Activated T-cell treated with anti-CD3 and anti-CD28 coated beads, Interleukin-2, amount 50 U/mL, for 72 hours (primary cell): ENCODE measurements at regions not wholly inside any gene's neighbourhood (a gene's known extent, or its start where the extent isn't known, plus 50 kb on each side); places are given as distances from the start of the nearest gene placed in this dataset.

Experiments used
- ATAC-seq, 2 donors: fragments of 150-1000 bp; cut with Tn5 transposase; replicated peaks in 1 of 2; 2 replicates each; pipeline ENCODE4 v1.10.0; 2021; ENCODE audit warnings: moderate library complexity in 2 of 2, mild to moderate bottlenecking in 1 of 2
- DNase-seq, 2 donors: peaks; one replicate each; pipeline ENCODE4 v3.0.0; 2021 to 2022; ENCODE audit warnings: mixed read lengths in 1 of 2
- H3K27ac Mint-ChIP-seq: one replicate; pipeline ENCODE4 v1.8.0; 2022; ENCODE audit warnings: mild to moderate bottlenecking, moderate library complexity, mixed read lengths
- H3K27me3 Mint-ChIP-seq: one replicate; pipeline ENCODE4 v1.8.0; 2022; ENCODE audit warnings: low read depth, mixed read lengths
- H3K36me3 Mint-ChIP-seq, 2 donors: one replicate each; pipeline ENCODE4 v1.8.0; 2022; ENCODE audit warnings: mixed read lengths in 2 of 2, mild to moderate bottlenecking in 1 of 2; ENCODE audit not compliant: insufficient read depth in 2 of 2
- H3K4me1 Mint-ChIP-seq: one replicate; pipeline ENCODE4 v1.8.0; 2022; ENCODE audit warnings: low read depth, mixed read lengths
- H3K4me3 Mint-ChIP-seq, 2 donors: one replicate each; pipeline ENCODE4 v1.8.0; 2022; ENCODE audit warnings: mild to moderate bottlenecking in 2 of 2, mixed read lengths in 2 of 2, moderate library complexity in 2 of 2
- H3K9me3 Mint-ChIP-seq, 2 donors: one replicate each; pipeline ENCODE4 v1.8.0; 2022; ENCODE audit warnings: mixed read lengths in 2 of 2

DNA sequence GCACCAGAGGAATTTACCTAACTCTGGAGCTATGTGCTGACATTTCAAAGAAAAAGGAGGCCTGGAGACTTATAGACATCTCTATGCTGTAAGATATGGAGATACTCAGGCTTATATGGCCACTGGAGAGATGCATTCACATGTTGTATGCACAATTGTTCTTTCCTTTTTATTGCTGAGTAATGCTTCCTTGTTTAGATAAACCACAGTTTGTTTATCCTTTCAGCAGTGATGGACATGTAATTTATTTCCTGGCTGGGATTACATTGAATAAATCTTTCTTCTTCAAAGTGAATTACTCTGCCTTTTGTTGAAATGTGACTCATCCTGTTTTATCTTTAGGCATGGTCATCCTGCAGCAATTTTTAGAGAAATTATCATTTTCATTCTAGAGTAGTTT, 716.7 kb upstream of the GCFC2 start:
- no peaks in the 10 kb centered on the region for H3K4me1 Mint-ChIP-seq
- H3K27ac Mint-ChIP-seq, result no peak overlapping the region
- no peaks in the 10 kb centered on the region for H3K36me3 Mint-ChIP-seq
- no peak overlapping the region for H3K4me3 Mint-ChIP-seq
- no peaks in the 10 kb centered on the region for H3K27me3 Mint-ChIP-seq
- peaks cover 2 to 4% of the 10 kb centered on the region in 2 donors for H3K9me3 Mint-ChIP-seq
- no peak for ATAC-seq
- no peak for DNase-seq

DNA sequence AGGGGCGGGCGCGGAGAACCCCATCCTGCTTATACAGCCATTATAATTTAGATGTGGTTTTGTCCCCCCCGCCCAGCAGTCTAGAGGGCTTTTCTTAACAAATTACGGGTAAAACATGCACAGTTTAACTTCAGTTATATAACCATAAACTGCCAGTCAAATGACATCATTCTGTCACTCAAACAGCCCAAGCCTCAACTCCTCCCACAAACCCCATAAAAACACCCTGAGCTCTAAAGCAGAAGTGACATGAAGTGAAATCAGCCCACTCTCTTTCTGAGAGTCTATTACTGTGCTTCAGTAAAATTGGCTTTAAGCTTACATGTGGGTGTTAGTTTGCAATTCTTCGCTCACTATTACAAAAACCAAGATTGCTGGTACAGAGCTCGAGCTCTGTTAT, 705.1 kb upstream of the GCFC2 start:
- no peak overlapping the region for H3K4me3 Mint-ChIP-seq
- H3K27me3 Mint-ChIP-seq, result no peaks in the 10 kb centered on the region
- no peak overlapping the region for H3K27ac Mint-ChIP-seq
- H3K4me1 Mint-ChIP-seq, result no peaks in the 10 kb centered on the region
- no peaks in the 10 kb centered on the region for H3K36me3 Mint-ChIP-seq
- peaks cover 8 to 10% of the 10 kb centered on the region in 2 donors for H3K9me3 Mint-ChIP-seq
- no peak for DNase-seq
- ATAC-seq, result no peak

DNA sequence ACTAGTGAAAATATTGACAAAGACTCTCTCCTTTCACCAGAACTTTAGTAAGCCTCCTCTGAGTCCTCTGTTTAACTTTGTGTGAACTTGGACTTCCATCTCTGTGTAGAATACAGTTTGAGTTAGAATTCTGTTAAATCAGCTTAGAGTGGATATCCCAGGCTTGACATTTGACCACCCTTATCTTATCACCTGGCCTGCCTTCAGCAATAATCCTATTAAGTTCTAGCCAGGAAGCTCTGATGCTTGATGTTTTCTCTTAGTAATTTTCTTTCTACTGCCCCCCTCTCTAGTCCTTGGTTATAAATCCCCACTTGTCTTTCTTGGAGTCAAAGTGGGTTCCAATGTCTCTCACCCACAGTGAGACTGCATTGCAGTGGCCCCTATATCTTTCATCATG, 702.7 kb upstream of the GCFC2 start:
- no peak overlapping the region for H3K27ac Mint-ChIP-seq
- H3K4me3 Mint-ChIP-seq, result no peak overlapping the region
- ATAC-seq (no peak), DNase-seq (no peak)
- H3K27me3 Mint-ChIP-seq, result no peaks in the 10 kb centered on the region
- H3K4me1 Mint-ChIP-seq, result no peaks in the 10 kb centered on the region
- peaks cover 8 to 11% of the 10 kb centered on the region in 2 donors for H3K9me3 Mint-ChIP-seq
- no peaks in the 10 kb centered on the region for H3K36me3 Mint-ChIP-seq

DNA sequence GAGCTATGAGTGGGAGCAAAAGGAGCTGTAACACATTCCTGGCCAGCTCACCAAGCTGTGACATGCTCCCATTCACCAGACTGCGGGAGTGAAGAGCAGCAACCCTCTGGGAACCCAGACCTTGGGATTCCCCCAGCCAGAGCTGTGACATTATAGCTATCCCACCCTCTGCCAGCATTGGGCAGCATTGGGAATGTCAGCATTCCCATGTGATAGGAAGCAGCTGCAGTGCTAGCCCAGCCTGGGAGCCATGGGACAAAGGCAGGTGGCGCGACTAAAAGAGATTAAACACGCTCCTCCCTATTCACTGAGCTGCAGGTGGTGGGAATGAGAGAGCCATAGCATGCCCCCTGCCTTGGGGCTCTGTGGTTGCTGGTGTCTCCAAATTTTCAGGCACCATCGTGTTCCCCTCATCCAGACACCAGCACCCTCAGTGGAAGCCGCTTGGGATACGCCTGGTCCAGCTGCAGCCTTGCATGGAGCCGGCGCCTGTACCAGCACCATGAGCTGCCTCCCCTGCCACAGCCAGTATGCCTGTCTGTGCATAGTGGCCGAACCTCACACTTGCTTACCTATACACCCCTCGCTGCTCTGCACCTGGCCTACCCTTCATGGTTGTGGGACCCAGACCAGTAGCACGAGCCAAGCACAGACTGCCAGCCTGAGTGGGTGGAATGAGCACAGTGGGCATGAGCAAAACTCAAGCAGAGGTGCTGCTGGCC, 695.6 kb upstream of the GCFC2 start:
- DNase-seq (no peak), ATAC-seq (no peak)
- Mint-ChIP-seq H3K36me3 (peaks cover 0 to 2% of the 10 kb centered on the region in 2 donors), H3K27me3 (no peaks in the 10 kb centered on the region), H3K4me1 (no peaks in the 10 kb centered on the region), H3K27ac (no peak overlapping the region), H3K9me3 (peaks cover 6 to 11% of the 10 kb centered on the region in 2 donors), H3K4me3 (no peak overlapping the region)

DNA sequence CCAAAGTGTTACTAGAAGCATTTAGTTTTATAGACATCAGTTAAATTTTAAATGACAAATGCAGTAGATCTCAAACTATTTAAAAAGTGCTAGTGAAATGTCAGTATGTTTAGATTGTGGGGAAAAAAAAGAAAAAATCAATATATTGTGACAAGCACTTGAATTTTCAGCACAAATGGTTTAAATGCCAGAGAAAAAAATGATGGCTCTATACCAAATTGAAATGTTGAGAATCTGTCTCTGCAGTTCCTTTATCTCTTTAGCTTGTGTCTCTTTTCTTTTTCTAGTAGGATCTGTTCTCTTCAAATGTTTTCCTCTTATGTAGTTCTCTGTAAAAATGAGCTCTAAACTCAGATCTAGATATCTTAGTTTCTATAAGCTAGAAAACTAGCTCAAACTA, 682.6 kb upstream of the GCFC2 start:
- no peaks in the 10 kb centered on the region for H3K36me3 Mint-ChIP-seq
- H3K9me3 Mint-ChIP-seq, result peaks cover 0 to 3% of the 10 kb centered on the region in 2 donors
- DNase-seq (no peak), ATAC-seq (no peak)
- H3K4me1 Mint-ChIP-seq, result no peaks in the 10 kb centered on the region
- H3K27ac Mint-ChIP-seq, result no peak overlapping the region
- no peak overlapping the region for H3K4me3 Mint-ChIP-seq
- no peaks in the 10 kb centered on the region for H3K27me3 Mint-ChIP-seq

DNA sequence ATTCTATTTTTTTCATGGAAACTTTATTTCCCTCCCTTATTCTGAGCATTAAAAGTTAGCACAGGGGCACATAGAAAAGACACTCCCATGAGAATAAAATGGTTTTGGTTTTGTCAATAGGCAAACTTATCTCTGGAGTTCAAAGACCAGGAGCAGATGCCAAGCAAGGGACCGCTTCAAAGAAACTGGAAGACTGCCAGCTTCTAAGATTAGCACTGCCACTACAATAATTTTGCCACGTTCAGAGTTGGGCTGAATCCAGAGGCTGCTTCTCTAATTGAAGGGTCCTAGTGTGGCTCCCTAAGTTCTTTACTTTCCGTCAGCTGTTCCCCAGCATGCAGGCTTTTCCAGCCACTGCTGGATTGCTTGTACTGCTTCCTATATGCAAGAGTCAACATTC, 681.0 kb upstream of the GCFC2 start:
- Mint-ChIP-seq H3K4me1 (no peaks in the 10 kb centered on the region), H3K9me3 (peaks cover 0 to 1% of the 10 kb centered on the region in 2 donors), H3K27ac (no peak overlapping the region), H3K36me3 (no peaks in the 10 kb centered on the region), H3K4me3 (no peak overlapping the region), H3K27me3 (no peaks in the 10 kb centered on the region)
- ATAC-seq (no peak), DNase-seq (no peak)

DNA sequence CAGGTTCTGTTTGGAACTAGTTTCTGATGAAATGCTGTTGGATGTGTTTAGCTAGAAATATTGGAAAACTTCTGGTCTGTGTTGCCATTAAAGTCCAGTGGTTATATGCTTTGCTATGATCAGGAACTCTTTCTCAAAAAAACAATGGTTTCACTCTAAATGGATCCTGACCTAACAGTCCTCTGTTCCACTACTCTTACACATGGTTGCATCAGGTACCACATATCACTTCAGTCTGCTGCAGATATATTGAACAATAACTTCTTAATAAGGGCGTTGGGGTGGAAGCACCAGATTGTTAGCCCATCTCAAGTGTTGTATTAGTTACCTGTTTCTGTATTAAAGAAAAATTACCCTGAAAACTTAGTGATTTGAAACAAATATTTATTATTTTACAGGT, 676.6 kb upstream of the GCFC2 start:
- H3K4me1 Mint-ChIP-seq, result no peaks in the 10 kb centered on the region
- H3K27ac Mint-ChIP-seq, result no peak overlapping the region
- H3K36me3 Mint-ChIP-seq, result no peaks in the 10 kb centered on the region
- no peak for DNase-seq
- H3K4me3 Mint-ChIP-seq, result no peak overlapping the region
- H3K27me3 Mint-ChIP-seq, result no peaks in the 10 kb centered on the region
- peaks cover 1 to 3% of the 10 kb centered on the region in 2 donors for H3K9me3 Mint-ChIP-seq
- no peak for ATAC-seq

DNA sequence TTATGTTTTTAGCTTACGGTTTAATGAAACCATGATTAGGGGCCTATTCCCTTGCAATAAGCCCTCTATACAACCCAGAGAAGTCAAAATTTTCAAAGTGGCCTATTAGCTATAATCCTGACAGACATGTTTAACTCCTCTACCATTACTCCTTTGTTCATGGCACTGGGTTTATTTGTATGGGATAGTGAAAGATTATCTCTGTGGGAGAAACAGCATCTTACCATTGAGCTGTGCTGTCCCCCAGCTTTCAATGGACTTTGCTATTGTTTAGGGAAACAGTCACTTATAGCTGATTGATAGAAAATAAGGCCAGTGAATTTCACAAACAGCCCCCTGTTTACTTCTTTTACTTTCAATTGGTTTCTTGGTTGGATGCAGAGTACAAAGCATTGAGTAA, 675.2 kb upstream of the GCFC2 start:
- no peak overlapping the region for H3K27ac Mint-ChIP-seq
- no peaks in the 10 kb centered on the region for H3K27me3 Mint-ChIP-seq
- ATAC-seq (no peak), DNase-seq (no peak)
- no peaks in the 10 kb centered on the region for H3K4me1 Mint-ChIP-seq
- H3K4me3 Mint-ChIP-seq, result no peak overlapping the region
- H3K9me3 Mint-ChIP-seq, result peaks cover 1 to 3% of the 10 kb centered on the region in 2 donors
- H3K36me3 Mint-ChIP-seq, result no peaks in the 10 kb centered on the region

DNA sequence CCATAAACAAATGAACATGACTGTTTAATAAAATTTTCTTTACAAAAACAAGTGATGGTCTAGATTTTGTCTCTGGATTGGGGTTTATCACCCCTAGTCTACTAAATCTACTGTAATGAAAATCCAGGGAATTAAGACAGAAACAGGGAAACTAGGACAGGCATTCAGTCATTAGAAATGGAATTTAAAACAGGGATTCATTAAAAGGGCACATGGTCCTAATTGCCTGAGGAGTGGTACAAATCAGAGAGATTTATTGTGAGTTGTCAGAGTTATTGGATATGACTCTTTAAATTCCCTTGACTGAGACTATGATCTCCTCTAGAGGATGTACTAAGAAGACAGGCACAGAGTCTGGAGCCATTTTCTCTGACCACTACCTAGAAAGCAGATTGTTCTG, 670.9 kb upstream of the GCFC2 start:
- Mint-ChIP-seq H3K4me1 (no peaks in the 10 kb centered on the region), H3K4me3 (no peak overlapping the region), H3K27me3 (no peaks in the 10 kb centered on the region), H3K36me3 (no peaks in the 10 kb centered on the region), H3K9me3 (peaks cover 6 to 7% of the 10 kb centered on the region in 2 donors), H3K27ac (no peak overlapping the region)
- no peak for ATAC-seq
- DNase-seq, result no peak

DNA sequence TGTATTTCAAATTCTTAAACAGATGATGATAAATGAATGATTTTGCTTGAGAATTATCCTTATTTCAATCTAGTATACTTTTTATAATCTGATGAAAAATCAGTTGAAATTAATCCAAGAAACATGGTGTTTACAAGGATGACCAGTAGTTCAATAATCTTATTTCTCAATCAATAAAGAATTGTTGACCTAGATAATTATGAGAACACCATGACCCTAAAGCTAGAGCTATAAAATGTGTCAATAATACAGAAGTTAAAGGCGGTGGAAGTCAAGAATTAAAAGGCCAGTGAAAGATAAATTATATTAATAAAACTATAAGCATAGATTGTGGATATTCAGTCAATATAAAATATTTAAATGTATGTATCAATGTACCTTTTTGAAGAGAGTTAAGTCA, 667.4 kb upstream of the GCFC2 start:
- H3K36me3 Mint-ChIP-seq, result no peaks in the 10 kb centered on the region
- H3K9me3 Mint-ChIP-seq, result peaks cover 6 to 9% of the 10 kb centered on the region in 2 donors
- no peaks in the 10 kb centered on the region for H3K27me3 Mint-ChIP-seq
- H3K27ac Mint-ChIP-seq, result no peak overlapping the region
- H3K4me1 Mint-ChIP-seq, result no peaks in the 10 kb centered on the region
- ATAC-seq (no peak), DNase-seq (no peak)
- no peak overlapping the region for H3K4me3 Mint-ChIP-seq

DNA sequence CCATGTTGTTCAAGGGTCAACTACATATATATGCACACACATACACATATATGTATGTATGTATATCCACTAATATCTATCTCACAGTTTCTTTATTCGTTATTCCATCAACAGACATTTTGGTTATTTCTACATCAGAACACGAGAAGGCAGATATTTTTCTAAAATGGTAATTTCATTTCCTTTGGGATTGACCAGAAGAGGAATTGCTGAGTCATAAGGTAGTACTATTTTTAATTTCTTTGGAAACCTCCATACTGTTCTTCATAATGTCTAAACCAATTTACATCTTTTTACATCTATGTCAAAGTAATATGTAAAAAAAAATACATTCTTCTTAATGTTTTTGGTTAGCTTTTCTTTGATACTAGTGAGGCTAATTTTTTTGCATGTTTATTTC, 630.7 kb upstream of the GCFC2 start:
- Mint-ChIP-seq H3K4me3 (no peak overlapping the region), H3K4me1 (no peaks in the 10 kb centered on the region), H3K36me3 (peaks cover 0 to 3% of the 10 kb centered on the region in 2 donors), H3K27me3 (no peaks in the 10 kb centered on the region), H3K9me3 (peaks cover 6 to 8% of the 10 kb centered on the region in 2 donors), H3K27ac (no peak overlapping the region)
- no peak for DNase-seq
- ATAC-seq, result no peak

DNA sequence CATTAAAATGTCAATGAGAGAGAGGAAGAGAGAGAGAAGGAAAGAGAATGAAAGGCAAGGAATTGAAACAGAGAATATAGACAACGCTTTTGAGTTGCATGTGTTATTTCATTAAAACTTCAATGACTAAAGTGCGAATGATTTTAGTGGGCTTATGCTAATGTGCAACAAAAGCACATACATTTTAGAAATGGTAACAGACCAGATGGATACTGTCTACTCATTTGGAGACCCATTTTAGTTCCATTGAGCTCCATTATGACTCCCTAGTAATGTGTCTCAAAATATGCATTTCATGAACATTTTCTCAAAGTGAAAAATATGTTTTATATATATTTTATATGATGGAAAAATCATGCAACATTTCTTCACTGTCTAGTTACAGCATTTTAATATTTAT, 622.2 kb upstream of the GCFC2 start:
- no peaks in the 10 kb centered on the region for H3K36me3 Mint-ChIP-seq
- H3K27me3 Mint-ChIP-seq, result no peaks in the 10 kb centered on the region
- DNase-seq (no peak), ATAC-seq (no peak)
- peaks cover 11 to 14% of the 10 kb centered on the region in 2 donors for H3K9me3 Mint-ChIP-seq
- H3K4me1 Mint-ChIP-seq, result no peaks in the 10 kb centered on the region
- H3K4me3 Mint-ChIP-seq, result no peak overlapping the region
- no peak overlapping the region for H3K27ac Mint-ChIP-seq

DNA sequence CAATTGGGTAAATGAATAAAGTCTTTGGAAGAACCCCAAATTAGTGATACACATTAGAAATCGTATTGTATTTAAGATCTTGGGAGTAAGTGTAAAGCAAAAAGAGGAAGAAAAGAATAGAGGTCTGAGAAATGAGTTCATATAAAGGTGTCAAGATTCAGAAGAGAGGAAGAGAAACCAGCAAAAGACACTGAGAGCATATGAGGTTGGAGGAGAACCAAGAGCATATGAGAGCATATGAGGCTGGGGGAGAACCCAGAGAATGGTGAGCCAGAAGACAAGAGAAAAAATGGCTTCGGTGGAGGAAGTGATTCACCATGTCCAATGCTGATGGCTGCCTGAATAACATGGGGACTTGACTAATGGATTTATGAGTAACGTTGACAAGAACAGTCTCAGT, 620.1 kb upstream of the GCFC2 start:
- no peaks in the 10 kb centered on the region for H3K36me3 Mint-ChIP-seq
- DNase-seq (no peak), ATAC-seq (no peak)
- no peak overlapping the region for H3K27ac Mint-ChIP-seq
- no peaks in the 10 kb centered on the region for H3K27me3 Mint-ChIP-seq
- no peak overlapping the region for H3K4me3 Mint-ChIP-seq
- no peaks in the 10 kb centered on the region for H3K4me1 Mint-ChIP-seq
- H3K9me3 Mint-ChIP-seq, result peaks cover 10 to 11% of the 10 kb centered on the region in 2 donors

DNA sequence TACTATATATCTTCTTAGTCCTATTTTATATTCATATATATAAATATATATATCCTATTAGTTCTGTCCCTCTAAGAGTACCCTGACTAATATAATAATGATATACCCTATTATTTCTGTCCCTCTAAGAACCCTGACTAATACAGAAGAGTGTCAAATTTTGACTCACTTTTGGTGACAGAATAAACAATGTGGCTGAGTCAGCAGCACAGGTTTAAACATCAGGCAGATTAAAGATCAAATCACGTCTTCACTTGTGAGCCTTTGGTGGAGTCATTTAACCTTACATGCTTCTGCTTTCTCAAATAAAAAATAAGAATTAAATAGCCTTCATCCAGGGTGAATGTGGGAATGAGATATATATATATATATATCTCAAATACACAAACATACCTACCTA, 615.9 kb upstream of the GCFC2 start:
- H3K9me3 Mint-ChIP-seq, result peaks cover 8 to 10% of the 10 kb centered on the region in 2 donors
- H3K4me3 Mint-ChIP-seq, result no peak overlapping the region
- no peaks in the 10 kb centered on the region for H3K36me3 Mint-ChIP-seq
- no peaks in the 10 kb centered on the region for H3K27me3 Mint-ChIP-seq
- H3K27ac Mint-ChIP-seq, result no peak overlapping the region
- no peaks in the 10 kb centered on the region for H3K4me1 Mint-ChIP-seq
- no peak for DNase-seq
- ATAC-seq, result no peak
